AG08395 (cell line): ENCODE measurements at regions not wholly inside any gene's neighbourhood (a gene's known extent, or its start where the extent isn't known, plus 50 kb on each side); places are given as distances from the start of the nearest gene placed in this dataset.
A peak's percentile ranks its signal among the peaks of the same experiment; 100 is the strongest.

Experiments
- DNase-seq: peaks from one replicate; pipeline ENCODE4 v3.0.0; 2012; ENCODE audit warnings: mixed read lengths, low spot score

GRCh38 chr1:103248417-103249102, 140.2 kb upstream of the COL11A1 start:
- no peak for DNase-seq

DNA sequence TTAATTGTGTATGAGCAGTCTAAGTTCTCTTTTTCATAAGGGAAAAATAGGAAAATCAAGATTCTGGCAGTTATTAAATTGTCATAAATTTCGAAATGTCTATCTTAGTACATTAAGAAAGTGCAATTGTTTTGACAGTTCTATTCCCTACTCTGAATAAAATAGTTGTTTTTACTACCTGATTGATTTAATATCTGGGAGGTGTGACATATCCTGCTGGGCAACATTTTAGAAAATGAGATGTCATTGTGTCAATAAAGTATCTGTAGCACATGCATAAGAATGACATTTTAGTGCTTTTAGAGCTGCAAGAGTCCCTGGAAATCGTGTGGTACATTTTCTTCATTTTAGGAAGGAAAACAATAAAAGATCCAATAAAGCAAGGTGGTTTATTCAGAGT, 139.2 kb upstream of the COL11A1 start:
- DNase-seq: no peak

DNA sequence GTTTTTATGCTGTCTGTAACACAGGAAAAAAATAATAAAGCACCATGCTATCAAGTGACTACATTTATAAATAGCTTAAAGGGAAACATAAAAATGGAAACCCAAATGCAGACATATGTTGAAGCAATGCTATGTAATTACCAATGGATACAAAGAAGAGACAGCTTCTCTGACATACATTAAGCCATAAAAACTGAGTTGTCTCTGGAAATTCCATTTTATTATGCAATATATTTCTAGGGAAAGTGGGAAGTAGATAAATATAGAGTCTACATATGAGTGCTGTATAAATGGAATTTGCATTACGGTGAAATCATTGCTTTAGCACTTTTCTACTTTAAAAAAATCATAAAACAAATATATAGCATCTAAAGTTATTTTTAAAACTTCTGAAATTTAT, 135.2 kb upstream of the COL11A1 start:
- DNase-seq: no peak

DNA sequence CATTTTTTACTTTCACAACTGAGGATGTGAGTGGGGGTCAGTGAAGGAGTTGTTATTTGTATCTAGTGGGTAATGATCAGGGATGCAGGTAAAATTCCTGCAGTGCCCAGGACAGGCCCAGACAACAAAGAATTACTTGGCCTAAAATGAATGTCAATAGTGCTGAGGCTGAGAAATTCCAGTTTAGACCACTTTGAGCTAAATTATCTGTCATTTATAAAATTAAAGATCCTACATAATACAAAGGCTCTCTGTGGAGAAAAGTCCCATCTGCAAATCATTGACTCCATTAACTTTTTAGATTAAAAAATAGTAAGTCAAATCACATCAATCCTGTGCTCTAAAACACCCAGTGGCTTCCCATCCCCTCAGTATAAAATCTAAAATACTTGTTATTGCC, 130.7 kb upstream of the COL11A1 start:
- DNase-seq: no peak

DNA sequence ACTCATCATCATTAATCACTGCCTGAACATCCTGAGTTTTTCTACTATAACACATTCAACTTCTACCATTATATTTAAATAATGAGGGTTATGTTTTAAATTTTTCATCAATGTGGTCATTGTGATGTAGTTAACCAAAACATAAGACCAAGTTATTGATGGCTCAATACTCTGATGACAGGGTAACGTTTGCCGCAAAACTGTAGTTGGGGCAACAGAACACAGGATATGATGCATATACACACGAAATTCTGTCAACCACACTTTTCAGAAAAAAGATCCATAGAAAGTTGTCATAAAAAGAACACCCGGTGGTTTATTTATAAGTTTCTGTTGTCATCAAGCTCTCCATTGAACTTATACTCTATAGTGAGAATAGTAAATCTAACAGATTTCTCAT, 121.7 kb upstream of the COL11A1 start:
- no peak for DNase-seq

- DNase-seq: no peak
These were observed 112.3 kb upstream of the COL11A1 start for GRCh38 chr1:103220631-103221041.

GRCh38 chr1:103218821-103219220, 110.5 kb upstream of the COL11A1 start:
- no peak for DNase-seq

DNA sequence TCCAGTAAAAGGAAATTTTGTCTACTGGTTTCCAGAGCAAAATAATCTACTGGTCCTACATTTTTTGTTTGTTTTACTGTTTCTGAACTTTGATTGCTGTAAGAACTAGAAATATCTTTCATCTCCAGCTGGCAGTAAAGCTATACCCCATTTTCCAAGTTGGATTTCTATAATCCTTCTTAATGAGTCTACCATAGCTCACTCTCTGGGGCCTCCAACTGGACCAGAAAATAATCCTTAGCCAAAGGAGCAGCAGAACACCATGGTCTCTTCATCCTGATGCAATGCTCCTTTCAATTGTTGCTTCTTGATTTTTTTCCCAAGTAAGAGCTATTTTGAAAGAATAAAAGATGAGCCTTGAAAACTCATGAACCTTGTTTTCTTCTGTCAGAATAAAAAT, 110.0 kb upstream of the COL11A1 start:
- no peak for DNase-seq

DNA sequence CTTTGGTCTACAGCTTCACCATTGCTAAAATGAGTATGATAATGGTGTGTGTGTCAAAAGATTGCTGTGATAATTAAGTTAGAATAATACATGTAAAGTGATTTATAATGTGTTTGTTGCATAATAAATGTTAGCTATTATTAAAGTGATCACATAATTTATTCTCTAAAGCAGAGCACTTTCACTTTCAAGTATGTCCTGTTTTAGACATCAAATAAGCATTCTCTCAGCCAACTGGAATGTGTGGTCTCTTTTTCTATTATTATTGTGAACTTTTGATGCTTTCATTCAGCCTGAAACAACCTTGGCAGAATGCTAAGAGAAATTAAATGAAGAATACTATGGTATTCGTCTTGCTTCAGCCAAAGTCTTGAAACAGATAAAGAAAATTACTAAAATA, 102.8 kb upstream of the COL11A1 start:
- DNase-seq: no peak

GRCh38 chr1:103208844-103209243, 100.5 kb upstream of the COL11A1 start:
- DNase-seq: no peak

DNA sequence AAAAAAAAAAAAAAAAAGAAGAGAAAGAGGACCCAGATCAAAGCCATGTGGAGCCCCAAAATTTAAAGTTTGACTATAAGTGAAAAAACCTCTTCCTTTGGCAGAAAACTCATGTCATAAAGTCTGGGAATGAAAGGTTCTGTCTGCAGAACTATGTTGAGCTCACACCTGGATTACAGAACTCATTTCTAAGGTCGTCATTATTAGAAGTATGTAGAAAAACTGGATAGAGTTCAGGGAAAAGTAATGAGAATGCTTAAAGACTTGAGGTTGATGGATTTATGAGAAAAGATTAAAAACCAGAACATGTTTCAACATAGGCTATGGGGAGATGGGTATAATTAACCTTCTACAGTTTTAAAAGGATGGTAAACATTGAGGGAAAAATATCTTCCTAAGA, 90.7 kb upstream of the COL11A1 start:
- DNase-seq: no peak

DNA sequence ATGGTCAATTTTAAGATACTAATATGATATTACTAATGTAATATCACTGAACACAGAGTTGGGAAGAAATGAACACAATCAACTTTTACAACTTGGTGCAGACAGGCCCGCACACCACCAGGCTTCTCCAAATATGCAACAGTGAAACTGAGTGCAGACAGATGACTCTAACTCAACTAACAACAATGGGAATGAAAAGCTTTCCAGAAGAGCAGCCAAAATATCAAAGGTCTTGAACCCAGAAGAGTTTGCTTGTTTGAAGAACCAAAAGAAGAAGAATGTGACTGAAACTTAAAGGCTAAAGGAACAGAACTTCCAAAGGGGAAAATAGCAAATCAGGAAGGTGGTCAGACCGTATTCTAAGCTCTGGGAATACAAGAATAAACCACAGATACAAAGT, 89.8 kb upstream of the COL11A1 start:
- DNase-seq: no peak

GRCh38 chr1:103197216-103197615, 88.9 kb upstream of the COL11A1 start:
- no peak for DNase-seq

- DNase-seq: no peak
These were observed 86.7 kb upstream of the COL11A1 start for GRCh38 chr1:103194984-103195383.

- DNase-seq: no peak
These were observed 85.7 kb upstream of the COL11A1 start for GRCh38 chr1:103194060-103194459.

GRCh38 chr1:103191327-103191726, 83.0 kb upstream of the COL11A1 start:
- DNase-seq: no peak

GRCh38 chr1:103190766-103191165, 82.4 kb upstream of the COL11A1 start:
- no peak for DNase-seq

- no peak for DNase-seq
These were observed 79.4 kb upstream of the COL11A1 start for GRCh38 chr1:103187673-103188072.

DNA sequence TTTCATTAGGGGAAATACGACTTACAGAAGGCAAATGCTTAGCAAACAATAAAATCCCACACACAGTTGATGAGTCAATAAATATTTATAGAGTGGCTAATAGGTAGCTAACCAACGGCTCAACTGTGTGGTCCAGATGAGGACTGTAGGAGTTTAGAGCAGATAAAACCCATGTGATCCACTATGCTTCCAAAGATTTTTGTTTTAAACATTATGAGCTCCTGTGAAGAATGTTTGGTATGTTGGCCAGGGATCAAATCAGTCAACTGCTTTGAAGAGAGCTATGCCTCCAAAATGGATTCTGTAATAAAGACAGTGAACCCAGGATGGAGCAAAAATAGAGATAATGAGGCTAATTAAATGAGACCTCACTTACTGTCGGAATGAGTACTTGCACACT, 72.3 kb upstream of the COL11A1 start:
- peak; percentile 6 for DNase-seq

GRCh38 chr1:103177108-103177775, 68.9 kb upstream of the COL11A1 start:
- no peak for DNase-seq

GRCh38 chr1:103171041-103171590, 62.8 kb upstream of the COL11A1 start:
- DNase-seq: no peak

GRCh38 chr1:103170609-103171008, 62.3 kb upstream of the COL11A1 start:
- no peak for DNase-seq

- DNase-seq: no peak
These were observed 54.0 kb upstream of the COL11A1 start for GRCh38 chr1:103162360-103162759.

- no peak for DNase-seq
These were observed 52.0 kb upstream of the COL11A1 start for GRCh38 chr1:103160281-103160680.
